ENCODE measurements at regions not wholly inside any gene's neighbourhood (a gene's known extent, or its start where the extent isn't known, plus 50 kb on each side); places are given as distances from the start of the nearest gene placed in this dataset.

DNA sequence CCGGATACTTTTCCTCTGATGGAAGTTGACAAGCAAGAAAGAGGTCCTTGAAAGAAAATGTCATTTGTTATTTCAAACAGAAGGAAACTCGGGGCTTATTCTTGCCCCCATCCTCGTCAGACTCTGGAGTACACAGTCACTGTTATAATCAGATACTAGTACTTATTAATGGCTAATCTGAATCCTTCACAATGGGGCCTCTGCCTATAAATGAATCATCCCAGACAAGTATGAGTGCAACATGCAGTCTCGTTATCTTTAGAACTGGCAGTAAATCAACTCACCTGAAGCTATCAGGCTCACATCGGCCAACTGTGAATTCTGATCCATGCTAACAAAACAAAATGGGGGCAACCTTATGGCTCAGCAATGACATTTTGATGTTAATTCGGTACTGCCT, 216.7 kb downstream of the GRIN2B start:
- no peak for DNase-seq (ENCODE audit: low spot score)

DNA sequence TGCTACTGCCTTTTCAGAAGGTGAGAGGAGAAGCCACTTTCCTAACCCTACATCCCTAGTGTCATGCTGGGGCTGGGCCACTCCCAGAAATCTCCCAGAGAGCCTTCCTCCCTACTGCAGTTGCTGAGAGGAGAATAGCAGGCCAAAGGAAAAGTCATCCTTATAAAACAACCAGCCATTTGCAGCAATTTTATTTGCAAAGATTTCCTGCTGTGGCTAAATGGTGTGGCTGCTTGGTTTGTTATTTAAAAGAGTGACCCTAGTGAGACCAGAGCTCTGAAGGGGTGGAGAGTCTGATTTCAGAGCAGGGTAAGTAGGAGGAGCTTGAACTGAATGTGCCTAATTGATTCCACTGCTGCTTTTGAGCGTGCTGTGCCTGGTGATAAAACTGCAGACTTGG, 232.0 kb downstream of the GRIN2B start:
- no peak for DNase-seq (ENCODE audit: low spot score)

DNA sequence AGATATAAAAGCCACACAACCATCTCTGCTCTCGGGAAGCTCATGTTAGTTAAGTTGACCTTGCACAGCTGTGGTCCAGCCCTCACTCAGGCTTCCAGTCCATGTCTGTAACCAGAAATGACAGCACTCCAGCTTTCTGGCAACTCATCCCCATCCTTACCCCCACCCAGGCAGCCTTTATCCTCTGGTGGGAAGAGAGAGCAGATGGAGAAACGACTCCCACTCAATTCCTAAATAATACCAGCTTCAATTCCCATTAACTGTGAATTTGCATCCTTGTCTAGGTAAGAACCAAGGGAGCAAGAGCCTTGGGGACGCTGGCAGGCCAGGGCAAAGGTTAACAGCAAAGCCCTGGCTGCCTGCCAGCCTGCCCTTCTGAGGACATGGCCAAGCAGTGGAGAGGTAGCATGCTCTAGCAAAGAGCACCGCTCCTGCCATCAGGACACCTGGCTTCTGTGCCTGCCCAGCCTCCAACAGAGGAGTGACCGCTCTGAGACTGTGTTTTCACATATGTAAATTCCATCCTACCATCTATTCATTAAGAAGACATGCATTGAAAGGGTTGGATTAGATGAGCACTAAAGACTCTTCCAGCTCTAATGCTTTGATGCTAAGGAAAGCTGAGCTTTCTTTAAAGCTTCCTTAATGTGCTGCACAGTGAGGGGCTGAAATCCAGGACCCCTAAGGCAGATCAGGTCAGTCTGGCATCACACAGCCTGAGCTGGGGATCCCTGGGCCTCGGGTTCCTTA, 236.1 kb downstream of the GRIN2B start:
- DNase-seq (ENCODE audit: low spot score) = no peak

GRCh38 chr12:13744561-13744960, 236.8 kb downstream of the GRIN2B start:
- no peak for DNase-seq (ENCODE audit: low spot score)

DNA sequence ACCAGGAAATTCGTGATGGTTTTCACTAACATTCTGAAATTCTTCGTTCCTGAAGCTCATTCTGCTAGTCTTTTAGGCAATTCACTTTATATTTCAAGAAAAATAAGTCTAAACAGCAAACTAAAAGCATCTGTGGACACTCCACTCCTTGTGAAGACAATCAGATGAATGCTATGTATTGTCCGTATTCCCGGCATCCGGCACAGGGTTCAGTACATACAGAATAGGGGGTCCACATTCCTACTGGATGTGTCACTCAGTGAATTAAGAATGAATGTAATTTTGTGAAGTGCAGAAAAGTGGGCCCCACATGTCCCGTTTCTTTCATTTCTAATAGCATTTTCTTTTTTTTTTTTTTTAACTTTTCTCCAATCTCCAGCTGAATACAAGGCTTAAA, 241.3 kb downstream of the GRIN2B start:
- DNase-seq (ENCODE audit: low spot score) = no peak

DNA sequence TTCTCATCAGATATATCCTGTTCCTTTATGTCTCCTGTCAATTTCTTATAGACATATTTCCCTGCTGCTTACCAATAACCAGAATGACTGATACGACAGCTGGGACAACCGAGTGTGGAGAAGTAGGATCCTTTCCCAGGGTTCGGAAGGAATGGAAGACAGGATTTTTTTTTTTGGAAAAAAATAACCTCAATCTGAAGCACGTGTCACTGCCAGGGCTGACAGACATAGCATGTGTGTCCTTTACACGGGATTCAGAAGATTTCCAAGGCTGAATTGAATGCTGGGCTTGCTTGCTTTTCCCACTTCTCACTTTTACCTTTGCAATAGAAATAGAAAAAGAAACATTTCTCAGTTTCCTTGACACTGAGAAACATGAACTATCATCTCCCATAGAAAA, 245.7 kb downstream of the GRIN2B start:
- no peak for DNase-seq (ENCODE audit: low spot score)

DNA sequence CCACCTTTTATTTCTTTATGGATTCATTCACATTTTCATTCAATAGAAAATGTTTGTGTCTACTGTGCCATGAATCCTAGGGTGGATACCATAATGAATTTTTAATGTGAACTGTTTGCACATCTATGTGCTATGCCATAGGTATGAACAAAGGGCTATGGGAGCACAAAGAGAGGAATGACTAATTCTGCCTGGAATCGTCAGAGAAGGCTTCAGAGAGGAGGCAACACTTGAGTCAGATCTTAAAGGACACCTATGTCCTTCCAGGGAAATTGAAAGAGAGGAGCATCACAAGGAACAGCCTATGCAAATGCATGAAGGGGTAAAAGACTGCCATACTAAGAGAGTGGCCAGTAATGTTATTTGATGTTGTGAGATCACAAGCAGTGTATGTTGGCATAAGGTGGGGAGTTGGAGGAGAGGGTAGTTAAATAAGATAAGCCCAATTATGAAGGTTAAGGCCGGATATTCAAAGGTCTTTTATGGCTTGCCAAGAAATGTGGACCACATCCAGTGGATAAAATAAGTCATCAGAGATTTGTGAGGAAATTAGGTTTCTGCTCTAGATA, 246.7 kb downstream of the GRIN2B start:
- no peak for DNase-seq (ENCODE audit: low spot score)

- no peak for DNase-seq (ENCODE audit: low spot score)
Observed at GRCh38 chr12:13727707-13728195, 253.7 kb downstream of the GRIN2B start.

DNA sequence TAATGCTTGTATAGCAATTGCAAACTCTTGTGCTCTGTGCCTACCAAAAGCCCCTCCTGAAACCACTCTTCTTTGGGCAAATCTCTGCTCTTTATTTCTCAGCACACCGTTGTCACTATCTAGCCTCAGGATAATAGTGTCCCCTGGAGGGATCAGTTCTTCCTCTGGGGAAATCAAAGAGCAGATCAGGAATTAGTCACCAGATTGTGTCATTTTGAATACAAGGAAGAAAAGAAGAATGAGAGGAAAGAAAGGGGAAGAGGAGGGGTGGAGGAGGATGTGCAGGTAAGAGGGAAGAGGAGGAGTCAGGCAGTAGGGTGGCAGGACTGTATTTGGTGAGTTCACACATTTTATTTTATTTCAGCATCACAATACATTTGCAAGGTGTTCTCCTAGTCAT, 256.4 kb downstream of the GRIN2B start:
- no peak for DNase-seq (ENCODE audit: low spot score)

DNA sequence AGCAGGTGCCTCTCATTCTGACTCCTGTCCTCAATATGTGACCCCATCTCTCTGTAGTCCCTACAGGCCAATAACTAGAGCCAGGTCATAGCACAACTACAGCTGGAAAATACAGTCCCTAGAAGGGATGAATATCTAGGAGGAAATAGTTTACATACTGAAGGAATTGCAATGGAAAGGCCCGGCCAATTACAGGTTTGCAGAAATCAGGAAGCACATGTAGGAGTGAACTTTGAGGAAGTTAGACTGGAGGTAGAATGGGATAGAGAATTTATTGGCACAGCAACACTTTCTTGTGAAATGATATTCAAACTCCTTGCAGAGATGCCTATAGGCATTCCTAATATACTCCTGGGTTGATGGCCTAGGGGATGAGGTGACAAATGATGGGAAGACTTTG, 257.3 kb downstream of the GRIN2B start:
- no peak for DNase-seq (ENCODE audit: low spot score)

DNA sequence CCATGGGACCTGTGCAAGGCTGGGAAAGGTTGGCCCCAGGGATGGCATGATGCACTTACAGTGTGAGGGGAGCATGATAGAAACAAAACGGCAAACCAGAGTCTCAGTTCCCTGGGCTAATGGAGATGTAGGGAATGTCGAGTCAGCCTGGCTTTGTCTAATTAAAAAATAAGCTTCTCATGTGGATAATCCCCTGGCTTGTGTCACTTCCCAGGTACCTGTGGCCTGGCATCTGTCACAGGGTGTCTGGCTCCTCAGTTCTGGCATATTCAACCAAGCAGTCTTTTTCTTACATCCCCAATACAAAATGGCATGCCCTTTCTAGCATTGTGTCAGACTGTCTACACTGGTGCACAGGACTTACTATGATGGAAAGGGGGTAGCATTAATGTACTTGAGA, 261.4 kb downstream of the GRIN2B start:
- no peak for DNase-seq (ENCODE audit: low spot score)

- no peak for DNase-seq (ENCODE audit: low spot score)
Observed at GRCh38 chr12:13718271-13718670, 263.1 kb downstream of the GRIN2B start.

- DNase-seq (ENCODE audit: low spot score) = no peak
Observed at GRCh38 chr12:13716119-13716518, 265.3 kb downstream of the GRIN2B start.

- DNase-seq (ENCODE audit: low spot score) = no peak
Observed at GRCh38 chr12:13713556-13714410, 267.6 kb downstream of the GRIN2B start.

DNA sequence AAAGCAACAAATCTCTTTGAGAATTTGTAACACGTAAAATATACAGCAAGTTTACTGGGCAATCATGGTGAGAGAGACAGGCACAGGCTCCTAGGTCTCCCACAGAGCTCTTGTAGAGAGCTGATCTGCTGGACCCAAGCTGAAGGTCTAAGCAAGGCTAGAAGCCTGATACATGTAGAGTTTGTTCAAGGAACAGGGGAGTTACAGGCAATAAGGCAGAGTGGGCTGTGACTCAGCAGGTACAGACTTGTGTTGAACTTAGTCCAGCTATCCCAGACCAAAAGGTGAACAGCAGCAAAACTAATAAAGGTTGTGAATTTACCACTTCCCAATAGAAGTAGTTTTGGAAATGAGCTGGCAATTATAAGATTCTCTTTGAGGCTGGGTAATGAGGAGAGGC, 273.6 kb downstream of the GRIN2B start:
- DNase-seq (ENCODE audit: low spot score) = no peak

GRCh38 chr12:13702381-13702780, 279.0 kb downstream of the GRIN2B start:
- no peak for DNase-seq (ENCODE audit: low spot score)

DNA sequence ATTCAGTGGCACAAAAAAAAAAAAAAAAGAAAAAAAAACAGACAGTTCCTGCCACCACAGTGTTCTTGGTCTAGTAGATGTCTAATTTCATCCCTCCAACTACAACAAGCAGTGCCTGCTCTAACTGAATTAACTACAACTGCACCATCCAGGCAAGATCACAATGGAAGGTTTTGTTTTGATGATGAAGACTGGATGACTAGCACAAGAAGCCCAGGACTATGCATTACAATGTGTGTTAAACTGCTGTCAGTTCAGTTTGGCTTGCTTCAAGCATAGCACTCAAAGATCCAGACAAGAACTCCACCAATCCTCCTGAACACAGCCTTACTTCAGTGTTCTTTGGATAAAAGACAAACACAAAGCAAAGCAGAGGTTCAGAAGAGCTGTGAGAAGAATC, 279.9 kb downstream of the GRIN2B start:
- DNase-seq (ENCODE audit: low spot score) = no peak

DNA sequence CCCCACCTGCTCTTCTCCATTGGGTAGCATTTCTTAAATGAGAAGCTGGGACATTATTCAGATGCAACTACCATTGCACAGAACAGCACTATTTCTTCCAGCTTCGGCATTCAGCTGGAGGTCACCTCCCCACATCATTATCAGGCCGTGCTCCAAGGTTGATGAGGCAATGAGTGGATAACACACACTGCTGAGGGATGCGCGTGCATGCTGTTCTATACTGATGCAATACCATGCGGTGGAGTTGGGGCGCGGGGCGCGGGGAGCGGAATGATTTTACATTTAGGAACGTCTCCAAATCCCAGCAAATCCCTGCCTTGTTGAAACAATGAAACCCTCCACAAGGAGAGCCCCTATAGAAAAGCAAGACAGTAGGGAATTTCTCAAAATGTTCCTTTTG, 283.4 kb downstream of the GRIN2B start:
- no peak for DNase-seq (ENCODE audit: low spot score)

GRCh38 chr12:13695781-13696180, 285.6 kb downstream of the GRIN2B start:
- no peak for DNase-seq (ENCODE audit: low spot score)

GRCh38 chr12:13692332-13692731, 289.1 kb downstream of the GRIN2B start:
- no peak for DNase-seq (ENCODE audit: low spot score)

- no peak for DNase-seq (ENCODE audit: low spot score)
Observed at GRCh38 chr12:13691598-13691997, 289.8 kb downstream of the GRIN2B start.

- no peak for DNase-seq (ENCODE audit: low spot score)
Observed at GRCh38 chr12:13687633-13688032, 293.8 kb downstream of the GRIN2B start.

GRCh38 chr12:13686260-13686659, 295.1 kb downstream of the GRIN2B start:
- no peak for DNase-seq (ENCODE audit: low spot score)
